GM23338 (cell line): ENCODE measurements at regions not wholly inside any gene's neighbourhood (a gene's known extent, or its start where the extent isn't known, plus 50 kb on each side); places are given as distances from the start of the nearest gene placed in this dataset.

ENCODE experiments used
- NANOG ChIP-seq: IDR thresholded peaks from 2 replicates; pipeline ENCODE4 v1.6.1; 2016; ENCODE audit warnings: antibody characterized with exemption, borderline replicate concordance
- POLR2AphosphoS5 ChIP-seq: IDR thresholded peaks from 2 replicates; pipeline ENCODE4 v1.6.1; 2016; ENCODE audit warnings: antibody characterized with exemption, low read depth
- TF ChIP-seq, protein P1 (sequence below), 2 experiments: fragments of 200-600 bp in 1 of 2; sonication (generic) in 1 of 2; conservative IDR thresholded peaks; 2 replicates each; pipeline versions ENCODE4 v1.5.1 to v1.6.1; 2016 to 2017; ENCODE audit warnings: antibody characterized with exemption in 2 of 2, low read depth in 2 of 2, mild to moderate bottlenecking in 2 of 2, moderate library complexity in 1 of 2

DNA sequence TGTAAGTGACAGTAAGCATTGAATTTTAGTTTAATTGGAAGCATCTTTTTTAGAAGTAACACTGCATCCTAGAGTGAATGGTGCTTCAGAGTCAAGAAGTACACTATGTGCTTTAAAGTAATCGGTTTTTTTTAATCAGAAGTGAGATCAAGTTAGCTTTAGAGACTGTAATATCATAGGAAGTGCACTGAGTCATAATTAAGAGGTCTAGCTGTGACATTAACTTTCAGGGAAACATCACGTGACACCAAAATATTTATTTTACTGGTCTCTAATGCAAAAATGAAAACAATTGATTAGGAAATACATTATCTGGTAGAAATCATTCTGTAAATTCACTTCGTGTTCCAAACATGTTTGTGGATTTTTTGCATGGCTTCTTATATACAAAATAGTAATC is 55.3 kb upstream of the KYNU start:
- TF ChIP-seq, protein P1, sequence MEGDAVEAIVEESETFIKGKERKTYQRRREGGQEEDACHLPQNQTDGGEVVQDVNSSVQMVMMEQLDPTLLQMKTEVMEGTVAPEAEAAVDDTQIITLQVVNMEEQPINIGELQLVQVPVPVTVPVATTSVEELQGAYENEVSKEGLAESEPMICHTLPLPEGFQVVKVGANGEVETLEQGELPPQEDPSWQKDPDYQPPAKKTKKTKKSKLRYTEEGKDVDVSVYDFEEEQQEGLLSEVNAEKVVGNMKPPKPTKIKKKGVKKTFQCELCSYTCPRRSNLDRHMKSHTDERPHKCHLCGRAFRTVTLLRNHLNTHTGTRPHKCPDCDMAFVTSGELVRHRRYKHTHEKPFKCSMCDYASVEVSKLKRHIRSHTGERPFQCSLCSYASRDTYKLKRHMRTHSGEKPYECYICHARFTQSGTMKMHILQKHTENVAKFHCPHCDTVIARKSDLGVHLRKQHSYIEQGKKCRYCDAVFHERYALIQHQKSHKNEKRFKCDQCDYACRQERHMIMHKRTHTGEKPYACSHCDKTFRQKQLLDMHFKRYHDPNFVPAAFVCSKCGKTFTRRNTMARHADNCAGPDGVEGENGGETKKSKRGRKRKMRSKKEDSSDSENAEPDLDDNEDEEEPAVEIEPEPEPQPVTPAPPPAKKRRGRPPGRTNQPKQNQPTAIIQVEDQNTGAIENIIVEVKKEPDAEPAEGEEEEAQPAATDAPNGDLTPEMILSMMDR (conservative IDR thresholded peaks at IDR 0.05; ENCODE audit: low read depth in 2 of 2): no peak
- TF ChIP-seq NANOG: no peak
- TF ChIP-seq POLR2AphosphoS5: no peak
